ENCODE measurements at regions not wholly inside any gene's neighbourhood (a gene's known extent, or its start where the extent isn't known, plus 50 kb on each side); places are given as distances from the start of the nearest gene placed in this dataset.
A peak's percentile ranks its signal among the peaks of the same experiment; 100 is the strongest.
"Not testable (repeated sequence)": the region's sequence is repeated elsewhere in the genome, so short reads cannot be mapped to it uniquely, and the experiment has no call there.

GRCh38 chr1:844472-845026 is 79.2 kb upstream of the SAMD11 start:
- Mint-ChIP-seq H3K4me1 (ENCODE audit: low read depth) (peaks cover 62% of the 10 kb centered on the region), H3K4me3 (peak overlapping the region; percentile 47), H3K9me3 (no peaks in the 10 kb centered on the region), H3K27ac (peak overlapping the region; percentile 89), H3K27me3 (no peaks in the 10 kb centered on the region), H3K36me3 (ENCODE audit: low read depth) (peaks cover 5% of the 10 kb centered on the region)
- peak overlapping the region; percentile 64 to 75 for H3K27ac ChIP-seq (ENCODE audit: low read depth in 1 of 2, low read length in 2 of 2)
- H3K9me3 ChIP-seq (ENCODE audit: control insufficient read depth in 1 of 2, insufficient read depth in 1 of 2, low read length in 2 of 2) = no peaks in the 10 kb centered on the region
- TF ChIP-seq CTCF (IDR thresholded peaks at IDR 0.05) = no peak
- CTCF ChIA-PET = interaction anchor here (1.0 kb wide), 1 partner anchor 66 kb away, joined by 3 read pairs; no protein-coding TSS in a partner anchor
- POLR2A ChIA-PET = interaction anchor here (0.7 kb wide), 2 partner anchors 13 to 54 kb away, joined by 3 read pairs; no protein-coding TSS in a partner anchor
- no peaks in the 10 kb centered on the region for H3K27me3 ChIP-seq (ENCODE audit: control insufficient read depth in 1 of 2, insufficient read depth in 2 of 2, low read length in 2 of 2)
- no peaks in the 10 kb centered on the region for H3K36me3 ChIP-seq (ENCODE audit: insufficient read depth, low read length)
- H3K4me1 ChIP-seq (ENCODE audit: insufficient read depth, low read length) = peaks cover 38% of the 10 kb centered on the region
- ATAC-seq (ENCODE audit: poor library complexity) (peak; percentile 66), DNase-seq (peak in 12 of 14 experiments; percentile 10 to 65 (median 48))
- H3K4me3 ChIP-seq (ENCODE audit: low read length) = no peak overlapping the region
- intact Hi-C loops (cut with DNase I, micrococcal nuclease) = no loop called here

- H3K27ac ChIP-seq (ENCODE audit: low read depth in 1 of 2, low read length in 2 of 2); intact Hi-C loops (cut with DNase I, micrococcal nuclease); H3K36me3 ChIP-seq (ENCODE audit: insufficient read depth, low read length); H3K27me3 Mint-ChIP-seq; H3K9me3 Mint-ChIP-seq; H3K9me3 ChIP-seq (ENCODE audit: control insufficient read depth in 1 of 2, insufficient read depth in 1 of 2, low read length in 2 of 2); DNase-seq; ATAC-seq (ENCODE audit: poor library complexity); H3K27me3 ChIP-seq (ENCODE audit: control insufficient read depth in 1 of 2, insufficient read depth in 2 of 2, low read length in 2 of 2); H3K4me3 Mint-ChIP-seq; H3K36me3 Mint-ChIP-seq (ENCODE audit: low read depth); CTCF ChIA-PET; H3K4me3 ChIP-seq (ENCODE audit: low read length); POLR2A ChIA-PET: not testable (repeated sequence)
- Mint-ChIP-seq H3K27ac (peak overlapping the region; percentile 50), H3K4me1 (ENCODE audit: low read depth) (peaks cover 51% of the 10 kb centered on the region)
- H3K4me1 ChIP-seq (ENCODE audit: insufficient read depth, low read length) = peaks cover 38% of the 10 kb centered on the region
Observed at GRCh38 chr1:845641-846040, 78.1 kb upstream of the SAMD11 start.

- intact Hi-C loops (cut with DNase I, micrococcal nuclease); H3K27ac Mint-ChIP-seq; DNase-seq: not testable (repeated sequence)
Observed at GRCh38 chr1:849873-850272, 73.8 kb upstream of the SAMD11 start.

GRCh38 chr1:850318-850717 is 73.4 kb upstream of the SAMD11 start:
- DNase-seq; H3K9me3 ChIP-seq (ENCODE audit: control insufficient read depth in 1 of 2, insufficient read depth in 1 of 2, low read length in 2 of 2); ATAC-seq (ENCODE audit: poor library complexity); H3K4me3 Mint-ChIP-seq; H3K4me1 ChIP-seq (ENCODE audit: insufficient read depth, low read length); H3K4me3 ChIP-seq (ENCODE audit: low read length); H3K27ac ChIP-seq (ENCODE audit: low read depth in 1 of 2, low read length in 2 of 2); H3K9me3 Mint-ChIP-seq; H3K27me3 ChIP-seq (ENCODE audit: control insufficient read depth in 1 of 2, insufficient read depth in 2 of 2, low read length in 2 of 2); intact Hi-C loops (cut with DNase I, micrococcal nuclease); H3K27me3 Mint-ChIP-seq; CTCF ChIA-PET; POLR2A ChIA-PET; H3K27ac Mint-ChIP-seq: not testable (repeated sequence)
- Mint-ChIP-seq H3K36me3 (ENCODE audit: low read depth) (peaks cover 21% of the 10 kb centered on the region), H3K4me1 (ENCODE audit: low read depth) (peaks cover 13% of the 10 kb centered on the region)
- peaks cover 11% of the 10 kb centered on the region for H3K36me3 ChIP-seq (ENCODE audit: insufficient read depth, low read length)

More at GRCh38 chr1:849873-850272, 73.8 kb upstream of the SAMD11 start:
- peaks cover 13% of the 10 kb centered on the region for H3K4me1 Mint-ChIP-seq (ENCODE audit: low read depth)
- POLR2A ChIA-PET; H3K27me3 ChIP-seq (ENCODE audit: control insufficient read depth in 1 of 2, insufficient read depth in 2 of 2, low read length in 2 of 2); H3K4me1 ChIP-seq (ENCODE audit: insufficient read depth, low read length); CTCF ChIA-PET; H3K36me3 ChIP-seq (ENCODE audit: insufficient read depth, low read length); H3K27ac ChIP-seq (ENCODE audit: low read depth in 1 of 2, low read length in 2 of 2); ATAC-seq (ENCODE audit: poor library complexity); H3K4me3 Mint-ChIP-seq; H3K9me3 ChIP-seq (ENCODE audit: control insufficient read depth in 1 of 2, insufficient read depth in 1 of 2, low read length in 2 of 2); H3K9me3 Mint-ChIP-seq; H3K4me3 ChIP-seq (ENCODE audit: low read length); H3K27me3 Mint-ChIP-seq: not testable (repeated sequence)
- peaks cover 16% of the 10 kb centered on the region for H3K36me3 Mint-ChIP-seq (ENCODE audit: low read depth)

GRCh38 chr1:851398-851797 is 72.3 kb upstream of the SAMD11 start:
- H3K27me3 Mint-ChIP-seq; DNase-seq; H3K27ac Mint-ChIP-seq; CTCF ChIA-PET; H3K9me3 Mint-ChIP-seq; H3K4me1 ChIP-seq (ENCODE audit: insufficient read depth, low read length); POLR2A ChIA-PET; H3K27me3 ChIP-seq (ENCODE audit: control insufficient read depth in 1 of 2, insufficient read depth in 2 of 2, low read length in 2 of 2); H3K4me3 Mint-ChIP-seq; ATAC-seq (ENCODE audit: poor library complexity); intact Hi-C loops (cut with DNase I, micrococcal nuclease); H3K9me3 ChIP-seq (ENCODE audit: control insufficient read depth in 1 of 2, insufficient read depth in 1 of 2, low read length in 2 of 2); H3K4me1 Mint-ChIP-seq (ENCODE audit: low read depth); H3K27ac ChIP-seq (ENCODE audit: low read depth in 1 of 2, low read length in 2 of 2); H3K4me3 ChIP-seq (ENCODE audit: low read length): not testable (repeated sequence)
- peaks cover 21% of the 10 kb centered on the region for H3K36me3 Mint-ChIP-seq (ENCODE audit: low read depth)
- peaks cover 11% of the 10 kb centered on the region for H3K36me3 ChIP-seq (ENCODE audit: insufficient read depth, low read length)

- H3K27me3 ChIP-seq (ENCODE audit: control insufficient read depth in 1 of 2, insufficient read depth in 2 of 2, low read length in 2 of 2); H3K27ac Mint-ChIP-seq; H3K27ac ChIP-seq (ENCODE audit: low read depth in 1 of 2, low read length in 2 of 2); H3K4me1 Mint-ChIP-seq (ENCODE audit: low read depth); CTCF ChIA-PET; ATAC-seq (ENCODE audit: poor library complexity); H3K4me3 ChIP-seq (ENCODE audit: low read length); H3K27me3 Mint-ChIP-seq; H3K9me3 Mint-ChIP-seq; H3K4me1 ChIP-seq (ENCODE audit: insufficient read depth, low read length); intact Hi-C loops (cut with DNase I, micrococcal nuclease); H3K4me3 Mint-ChIP-seq; POLR2A ChIA-PET; DNase-seq; H3K9me3 ChIP-seq (ENCODE audit: control insufficient read depth in 1 of 2, insufficient read depth in 1 of 2, low read length in 2 of 2): not testable (repeated sequence)
- H3K36me3 Mint-ChIP-seq (ENCODE audit: low read depth) = peaks cover 21% of the 10 kb centered on the region
- H3K36me3 ChIP-seq (ENCODE audit: insufficient read depth, low read length) = peaks cover 11% of the 10 kb centered on the region
Observed at GRCh38 chr1:851841-852240, 71.9 kb upstream of the SAMD11 start.

Data from CD4-positive, alpha-beta T cell (primary cell).